GM10248 (cell line): ENCODE measurements at regions not wholly inside any gene's neighbourhood (a gene's known extent, or its start where the extent isn't known, plus 50 kb on each side); places are given as distances from the start of the nearest gene placed in this dataset.

Experiments
- CTCF ChIA-PET: fragments of 300-600 bp; sonication (Branson Sonifier 250); formaldehyde crosslinking; extraction: SDS; loops from one replicate; lab custom pipeline; 2021; ENCODE audit warnings: antibody characterized with exemption; lab: Yijun Ruan, JAX
- POLR2A ChIA-PET: fragments of 350-650 bp; sonication (Branson Sonifier 250); formaldehyde crosslinking; extraction: SDS; loops from one replicate; lab custom pipeline; 2020; ENCODE audit warnings: antibody characterized with exemption; lab: Yijun Ruan, JAX
- DNase-seq: peaks from one replicate; pipeline ENCODE4 v3.0.0; 2012; ENCODE audit errors: extremely low spot score
- TF ChIP-seq, protein P1 (sequence below): IDR thresholded peaks from 2 replicates; pipeline ENCODE4 v1.5.1; 2012; ENCODE audit warnings: mild to moderate bottlenecking, low read depth; ENCODE audit errors: extremely low read depth, missing control alignments, control extremely low read depth

- TF ChIP-seq, protein P1, sequence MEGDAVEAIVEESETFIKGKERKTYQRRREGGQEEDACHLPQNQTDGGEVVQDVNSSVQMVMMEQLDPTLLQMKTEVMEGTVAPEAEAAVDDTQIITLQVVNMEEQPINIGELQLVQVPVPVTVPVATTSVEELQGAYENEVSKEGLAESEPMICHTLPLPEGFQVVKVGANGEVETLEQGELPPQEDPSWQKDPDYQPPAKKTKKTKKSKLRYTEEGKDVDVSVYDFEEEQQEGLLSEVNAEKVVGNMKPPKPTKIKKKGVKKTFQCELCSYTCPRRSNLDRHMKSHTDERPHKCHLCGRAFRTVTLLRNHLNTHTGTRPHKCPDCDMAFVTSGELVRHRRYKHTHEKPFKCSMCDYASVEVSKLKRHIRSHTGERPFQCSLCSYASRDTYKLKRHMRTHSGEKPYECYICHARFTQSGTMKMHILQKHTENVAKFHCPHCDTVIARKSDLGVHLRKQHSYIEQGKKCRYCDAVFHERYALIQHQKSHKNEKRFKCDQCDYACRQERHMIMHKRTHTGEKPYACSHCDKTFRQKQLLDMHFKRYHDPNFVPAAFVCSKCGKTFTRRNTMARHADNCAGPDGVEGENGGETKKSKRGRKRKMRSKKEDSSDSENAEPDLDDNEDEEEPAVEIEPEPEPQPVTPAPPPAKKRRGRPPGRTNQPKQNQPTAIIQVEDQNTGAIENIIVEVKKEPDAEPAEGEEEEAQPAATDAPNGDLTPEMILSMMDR = no peak
- DNase-seq = no peak
- CTCF ChIA-PET = no interaction called here
- POLR2A ChIA-PET = no interaction called here
Observed at GRCh38 chrX:69073241-69073640, 92.0 kb downstream of the PJA1 start.

DNA sequence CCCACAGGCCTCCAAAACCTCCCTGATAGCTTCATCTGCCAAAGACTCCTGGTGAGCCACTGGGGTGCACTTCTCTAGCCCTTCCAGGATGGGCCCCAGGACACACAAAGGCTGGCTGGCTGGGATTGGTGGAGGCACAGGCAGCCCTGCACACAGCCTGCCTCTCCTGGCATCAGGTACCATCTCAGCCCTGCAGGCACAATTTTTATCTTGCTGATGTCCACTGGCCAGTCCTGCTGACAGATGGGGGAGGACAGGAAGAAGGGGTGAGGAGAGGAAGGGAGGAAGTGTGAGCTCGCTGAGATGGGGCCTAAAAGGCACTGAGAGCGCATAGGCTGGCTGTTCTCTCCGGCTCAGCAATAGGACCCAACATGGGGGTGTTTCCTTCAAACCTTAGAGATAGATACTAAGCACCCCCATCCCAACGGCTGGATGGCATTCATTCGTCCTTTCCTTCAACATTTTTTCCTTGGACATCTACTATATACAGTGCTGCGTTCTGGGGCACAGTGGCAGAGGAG lies 92.7 kb downstream of the PJA1 start:
- TF ChIP-seq, protein P1 = no peak
- POLR2A ChIA-PET = no interaction called here
- CTCF ChIA-PET = no interaction called here
- no peak for DNase-seq

DNA sequence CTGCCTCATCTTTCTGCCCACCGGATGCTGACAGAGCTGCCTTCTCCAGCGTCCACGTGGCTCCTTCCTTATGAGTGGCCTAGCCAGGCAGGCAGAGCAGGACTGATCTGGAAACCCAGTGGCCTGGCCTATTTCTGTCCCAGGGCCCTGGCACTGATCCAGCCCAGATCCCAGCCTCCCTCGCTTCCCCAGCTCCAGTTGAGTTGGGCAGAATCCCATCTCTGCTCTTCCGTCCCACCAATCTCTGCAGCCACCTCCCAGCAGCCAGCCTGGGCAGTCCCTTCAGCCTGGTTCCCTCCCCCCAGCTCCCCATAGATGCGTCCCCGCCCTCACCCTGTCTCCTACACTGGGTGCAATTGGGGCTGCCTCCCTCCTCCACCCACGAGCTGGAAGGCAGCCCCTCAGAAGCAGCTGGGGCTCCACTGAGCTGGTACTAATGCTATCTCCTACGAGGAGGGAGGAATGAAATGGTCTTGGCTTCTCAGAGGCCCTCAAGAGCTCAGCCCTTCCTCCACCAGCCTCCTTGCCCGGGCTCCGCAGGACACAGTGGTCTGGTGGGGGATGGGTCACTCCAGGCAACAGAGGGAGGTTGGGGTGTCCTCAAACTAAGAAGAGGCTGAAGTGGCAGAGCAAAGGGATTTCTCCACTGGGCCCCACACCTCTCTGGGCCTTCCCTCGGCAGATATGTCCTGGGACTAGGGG lies 94.2 kb downstream of the PJA1 start:
- CTCF ChIA-PET = no interaction called here
- POLR2A ChIA-PET = no interaction called here

GRCh38 chrX:69069876-69070275 lies 95.4 kb downstream of the PJA1 start:
- POLR2A ChIA-PET = no interaction called here
- CTCF ChIA-PET = no interaction called here
- DNase-seq = no peak
- TF ChIP-seq, protein P1 = no peak

More for the DNA sequence above, 94.2 kb downstream of the PJA1 start:
- TF ChIP-seq, protein P1 = no peak
- DNase-seq = no peak

DNA sequence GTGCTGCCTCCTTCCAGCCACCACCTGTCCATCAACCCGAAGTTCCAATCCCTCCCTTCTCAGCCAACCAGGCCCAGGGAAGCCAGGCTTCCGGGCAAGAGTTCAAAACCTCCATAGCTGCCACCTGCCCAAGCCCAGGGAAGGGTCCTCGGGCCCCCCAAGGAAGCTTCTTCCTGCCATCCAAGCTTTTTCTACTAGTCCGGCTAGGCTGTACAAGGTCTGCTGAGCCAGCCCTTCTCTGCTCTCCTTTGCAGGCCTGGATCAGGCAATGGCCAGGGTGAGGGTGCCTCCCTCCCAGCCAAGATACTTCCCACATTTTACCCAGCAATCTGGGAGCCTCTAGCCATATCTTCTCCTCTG lies 96.2 kb downstream of the PJA1 start:
- DNase-seq = no peak
- CTCF ChIA-PET = no interaction called here
- POLR2A ChIA-PET = no interaction called here
- TF ChIP-seq, protein P1 = no peak

GRCh38 chrX:69068301-69069085 lies 96.8 kb downstream of the PJA1 start:
- ChIA-PET CTCF (no interaction called here), POLR2A (no interaction called here)
- no peak for DNase-seq
- TF ChIP-seq, protein P1 = no peak
